CD4-positive, alpha-beta T cell treated with Interleukin-4 for 1 hour (primary cell): ENCODE measurements at regions not wholly inside any gene's neighbourhood (a gene's known extent, or its start where the extent isn't known, plus 50 kb on each side); places are given as distances from the start of the nearest gene placed in this dataset.

Source experiments
- DNase-seq, 2 donors: peaks; one replicate each; pipeline ENCODE4 v3.0.0-alpha.2; 2020 to 2022

DNA sequence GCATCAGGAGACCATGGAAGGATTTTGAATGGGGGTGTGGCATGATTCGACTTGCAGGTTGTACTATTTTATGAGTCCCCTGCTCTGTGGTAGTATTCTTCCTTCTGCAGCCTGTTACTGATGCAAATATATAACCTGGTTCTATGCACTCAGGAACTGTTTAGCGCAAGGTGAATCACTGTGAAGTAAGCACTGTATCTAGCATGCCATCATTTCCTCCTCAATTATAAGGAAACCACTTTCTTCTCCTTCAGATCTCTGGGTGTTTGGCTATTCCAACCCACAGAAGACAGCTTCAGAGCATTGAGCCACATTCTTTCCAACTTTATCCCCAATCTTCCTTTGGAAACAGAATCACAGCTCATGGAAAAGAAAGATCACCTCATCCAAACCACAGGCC lies 176.7 kb downstream of the DIPK2A start:
- no peak for DNase-seq

- DNase-seq: no peak
Measured at GRCh38 chr3:144151983-144152382, 180.4 kb downstream of the DIPK2A start.

- no peak for DNase-seq
Measured at GRCh38 chr3:144160627-144161026, 189.0 kb downstream of the DIPK2A start.

DNA sequence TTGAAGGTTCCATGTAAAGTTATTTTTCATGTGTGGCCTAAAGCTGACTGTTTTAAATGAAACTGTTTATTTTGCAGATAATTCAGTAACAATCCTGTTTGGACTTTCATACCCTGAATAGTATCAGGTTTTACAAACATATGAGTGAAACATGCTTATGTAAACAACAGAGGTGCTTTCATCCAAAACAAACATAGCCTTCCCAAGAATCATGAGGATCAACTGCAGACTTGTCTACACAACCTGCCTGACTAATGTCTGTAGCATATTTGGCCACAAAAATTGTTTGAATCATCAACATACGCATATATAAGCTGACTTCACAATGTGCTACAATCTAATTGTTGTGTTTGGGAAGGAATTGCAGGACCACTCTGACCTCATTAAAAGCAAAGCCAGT lies 190.4 kb downstream of the DIPK2A start:
- no peak for DNase-seq

GRCh38 chr3:144164352-144164751 lies 192.7 kb downstream of the DIPK2A start:
- no peak for DNase-seq

- DNase-seq: no peak
Measured at GRCh38 chr3:144165482-144165881, 193.9 kb downstream of the DIPK2A start.

- DNase-seq: no peak
Measured at GRCh38 chr3:144167634-144168033, 196.0 kb downstream of the DIPK2A start.

DNA sequence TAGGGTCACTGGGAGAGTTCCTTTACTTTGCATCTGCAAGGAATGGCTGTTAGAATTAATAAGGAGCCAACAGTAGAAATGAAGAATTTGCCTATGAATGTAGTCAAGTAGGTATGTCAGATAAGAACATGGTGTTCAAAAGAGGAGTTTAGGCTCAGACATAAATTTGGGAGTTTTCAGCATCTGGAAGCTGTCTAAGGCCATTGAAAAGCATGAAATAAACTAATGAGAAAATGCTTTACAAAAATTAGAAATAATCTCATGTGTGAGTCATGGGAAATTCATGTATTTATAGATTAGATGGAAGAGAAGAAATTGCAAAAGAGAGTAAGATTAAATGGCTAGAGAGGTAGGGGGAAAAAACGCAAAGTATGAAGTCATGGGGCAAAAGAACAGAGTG lies 201.9 kb downstream of the DIPK2A start:
- DNase-seq: no peak

DNA sequence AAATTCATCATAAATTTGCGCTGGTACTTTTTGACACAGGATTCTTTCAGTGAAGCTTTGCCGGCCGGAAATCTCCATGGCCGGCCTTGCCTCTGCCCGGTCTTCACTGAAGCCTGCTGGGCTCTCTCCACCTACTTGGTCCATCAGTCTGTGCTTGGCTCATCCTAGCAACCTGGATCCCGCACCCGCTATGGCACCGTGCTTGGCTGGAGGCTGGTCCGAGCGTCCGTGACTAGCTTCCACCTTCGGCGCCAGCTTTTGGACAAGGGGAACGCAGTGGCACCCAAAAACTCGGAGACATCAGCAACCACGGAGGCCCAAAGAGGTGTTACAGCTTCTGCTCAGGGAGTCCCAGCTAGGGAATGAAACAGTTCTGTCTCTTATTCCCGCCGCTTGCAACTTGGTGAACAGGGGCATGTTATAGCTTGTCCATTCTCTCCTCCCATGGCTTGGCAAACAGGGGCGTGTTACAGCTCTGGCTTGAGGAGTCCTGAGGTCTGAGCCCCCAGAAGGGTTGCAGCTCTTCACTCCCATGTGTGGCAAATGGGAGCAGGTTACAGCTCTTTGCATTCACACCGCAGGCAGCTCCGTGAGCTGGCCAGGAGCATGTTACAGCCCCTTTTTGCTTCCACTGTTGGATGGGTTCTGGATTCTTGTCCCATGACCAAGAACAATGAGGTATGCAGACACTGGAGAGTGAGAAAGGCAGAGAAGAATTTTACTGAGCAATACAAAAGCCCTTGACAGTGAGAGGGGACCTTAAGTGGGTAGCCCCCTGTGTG lies 204.2 kb downstream of the DIPK2A start:
- no peak for DNase-seq

- DNase-seq: no peak
Measured at GRCh38 chr3:144177649-144178048, 206.0 kb downstream of the DIPK2A start.

DNA sequence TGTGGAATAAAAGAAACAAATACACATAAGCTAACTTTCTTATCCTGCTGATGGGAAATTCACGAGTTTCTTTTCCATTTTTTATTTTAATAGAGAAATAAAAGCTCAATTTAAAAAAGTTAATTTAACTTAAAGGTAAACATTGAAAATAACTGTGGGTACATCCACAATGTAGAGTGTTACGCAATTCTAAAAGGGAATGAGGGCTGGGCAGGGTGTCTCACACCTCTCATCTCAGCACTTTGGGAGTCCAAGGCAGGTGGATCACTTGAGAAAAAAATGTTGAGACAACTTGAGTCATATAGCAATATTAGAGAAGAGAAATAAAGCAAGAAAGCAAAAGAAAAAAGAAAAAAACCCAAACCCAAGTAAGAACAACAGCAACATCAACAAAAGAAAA lies 207.0 kb downstream of the DIPK2A start:
- no peak for DNase-seq

DNA sequence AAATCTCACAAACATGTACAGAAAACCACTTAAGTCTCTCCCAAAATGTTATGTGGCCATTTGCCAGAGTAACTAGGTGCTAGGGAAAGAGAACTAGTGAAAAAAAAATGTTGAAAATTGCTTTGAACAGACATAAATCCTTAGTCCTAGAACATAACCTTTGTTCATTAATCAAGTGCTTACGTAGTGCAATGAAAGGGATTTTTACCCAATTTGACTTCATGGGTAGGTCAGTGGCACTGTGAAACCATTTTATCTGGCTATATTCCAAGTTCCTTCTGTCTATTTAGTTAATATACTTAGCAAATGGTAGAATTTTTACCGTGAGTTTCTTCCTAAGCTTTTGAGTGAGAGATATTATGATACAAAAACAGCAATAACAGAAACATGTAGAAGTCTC lies 209.4 kb downstream of the DIPK2A start:
- DNase-seq: no peak

DNA sequence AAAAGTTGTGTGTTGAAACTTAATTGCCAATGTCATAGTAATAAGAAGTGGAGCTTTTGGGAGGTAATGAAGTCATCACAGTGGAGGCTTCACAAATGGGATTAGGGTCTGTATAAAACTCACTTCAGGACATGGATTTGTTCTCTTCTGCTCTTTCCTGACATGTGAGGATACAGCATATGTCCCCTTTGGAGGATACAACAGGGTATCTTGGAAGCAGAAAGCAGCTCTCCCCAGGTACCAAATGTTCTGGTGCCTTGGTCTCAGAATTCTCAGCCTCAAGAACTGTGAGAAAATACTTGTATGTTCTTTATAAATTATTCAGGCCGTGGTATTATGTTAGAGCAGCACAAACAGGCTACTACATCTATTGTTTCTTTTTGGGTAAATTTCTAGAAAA lies 210.9 kb downstream of the DIPK2A start:
- DNase-seq: no peak

DNA sequence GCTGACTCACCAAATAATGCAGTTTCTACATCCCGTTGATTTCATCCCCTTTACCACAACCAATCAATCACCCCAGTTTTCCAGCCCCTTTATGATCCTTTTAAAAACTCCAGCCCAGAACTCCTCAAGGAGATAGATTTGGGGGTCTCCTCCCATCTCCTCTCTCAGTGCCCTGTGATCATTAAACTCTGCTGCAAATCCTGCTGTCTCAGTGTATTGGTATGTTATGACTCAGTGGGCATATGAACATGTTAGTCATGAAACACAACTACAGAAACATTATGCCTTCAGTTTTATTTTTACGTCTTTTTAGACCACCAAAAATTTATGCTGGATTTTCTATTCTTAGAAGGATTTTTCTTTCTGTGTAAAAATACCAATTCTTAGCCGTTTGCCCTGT lies 213.7 kb downstream of the DIPK2A start:
- no peak for DNase-seq

DNA sequence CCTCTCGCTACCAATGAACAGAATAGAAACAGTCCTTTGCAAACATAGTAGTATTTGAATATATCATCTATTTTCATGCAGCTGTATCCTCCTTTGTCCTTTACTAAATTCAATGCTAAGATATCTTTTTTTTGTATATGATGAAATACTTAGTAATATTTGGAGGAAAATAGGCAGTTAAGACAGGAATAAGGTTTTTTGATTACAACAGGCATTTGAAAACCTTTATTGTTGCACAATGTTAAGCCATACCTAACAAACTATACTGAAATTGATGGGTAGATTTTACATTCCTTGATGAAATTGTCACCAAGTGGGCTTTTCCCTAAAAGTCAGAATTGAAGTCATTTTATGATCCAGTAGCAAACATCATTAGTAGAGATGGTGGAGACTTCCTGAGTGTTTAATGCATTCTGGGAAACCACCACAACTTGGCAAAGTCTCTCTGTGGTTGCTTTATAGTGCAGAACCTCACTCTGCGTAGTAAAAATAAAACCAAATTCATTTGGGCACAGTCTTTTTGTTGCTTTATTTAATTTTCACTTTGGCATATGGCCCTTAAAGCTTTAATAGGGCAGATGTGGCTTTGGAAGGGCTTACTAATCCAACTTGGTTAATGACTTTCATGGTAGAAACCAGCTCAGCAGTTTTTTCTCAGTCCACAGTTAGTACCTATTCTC lies 216.0 kb downstream of the DIPK2A start:
- no peak for DNase-seq

- no peak for DNase-seq
Measured at GRCh38 chr3:144189044-144189443, 217.4 kb downstream of the DIPK2A start.

DNA sequence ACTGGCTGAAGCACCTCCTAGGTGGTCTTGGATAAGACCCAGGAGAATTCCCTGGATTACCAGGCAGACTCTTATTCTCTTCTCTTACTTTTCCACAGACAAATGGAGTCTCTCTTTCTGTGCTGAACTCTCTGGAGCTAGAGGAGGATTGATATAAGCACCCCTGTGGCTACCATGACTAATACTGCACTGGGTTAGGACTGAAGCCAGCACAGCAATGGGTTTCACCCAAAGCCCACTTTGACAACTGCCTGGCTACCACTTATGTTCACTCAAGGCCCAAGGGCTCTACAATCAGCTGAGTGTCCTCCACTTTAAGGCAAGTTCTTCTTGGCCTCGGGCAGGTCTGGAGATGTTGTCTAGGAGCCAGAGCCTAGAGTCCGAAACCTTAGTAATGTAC lies 225.5 kb downstream of the DIPK2A start:
- no peak for DNase-seq

DNA sequence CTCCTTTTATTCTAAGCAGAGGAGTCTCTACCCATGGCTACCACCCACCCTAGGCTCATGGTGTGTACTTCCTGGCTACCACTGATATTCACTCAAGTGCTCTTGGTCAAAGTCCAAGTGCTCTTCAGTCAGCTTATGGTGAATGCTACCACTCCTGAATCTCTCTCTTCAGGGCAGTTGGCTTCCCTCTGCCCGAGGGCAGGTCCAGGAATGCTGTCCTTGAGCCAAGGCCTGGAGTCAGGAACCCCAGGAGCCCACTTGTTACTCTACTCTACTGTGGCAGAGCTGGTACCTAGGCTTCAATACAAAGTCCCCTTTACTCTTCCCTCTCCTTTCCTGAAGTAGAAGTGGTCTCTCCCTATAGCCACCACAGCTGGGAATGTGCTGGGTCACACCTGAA lies 226.0 kb downstream of the DIPK2A start:
- no peak for DNase-seq

GRCh38 chr3:144200004-144200403 lies 228.4 kb downstream of the DIPK2A start:
- DNase-seq: no peak

GRCh38 chr3:144200466-144200865 lies 228.8 kb downstream of the DIPK2A start:
- DNase-seq: no peak

- DNase-seq: no peak
Measured at GRCh38 chr3:144221761-144222160, 250.1 kb downstream of the DIPK2A start.

DNA sequence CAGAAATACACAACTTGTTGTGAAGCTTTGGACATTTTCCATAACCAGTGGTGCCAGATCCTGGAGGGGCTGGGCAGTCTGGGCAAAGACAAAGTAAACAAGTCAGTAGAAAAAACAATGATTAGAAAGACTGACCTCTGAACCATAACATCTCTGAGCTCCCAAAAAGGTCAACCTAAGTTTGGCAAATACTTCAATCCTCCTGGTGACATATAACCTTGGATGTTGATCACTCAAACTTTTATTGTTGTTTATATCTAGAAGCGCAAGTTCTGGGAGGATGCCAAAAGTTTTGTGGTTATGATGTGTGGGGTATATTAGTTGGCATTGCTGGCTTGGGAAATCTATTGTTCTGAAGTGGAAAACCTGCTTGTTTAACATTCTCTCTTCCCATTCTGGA lies 257.7 kb downstream of the DIPK2A start:
- no peak for DNase-seq

DNA sequence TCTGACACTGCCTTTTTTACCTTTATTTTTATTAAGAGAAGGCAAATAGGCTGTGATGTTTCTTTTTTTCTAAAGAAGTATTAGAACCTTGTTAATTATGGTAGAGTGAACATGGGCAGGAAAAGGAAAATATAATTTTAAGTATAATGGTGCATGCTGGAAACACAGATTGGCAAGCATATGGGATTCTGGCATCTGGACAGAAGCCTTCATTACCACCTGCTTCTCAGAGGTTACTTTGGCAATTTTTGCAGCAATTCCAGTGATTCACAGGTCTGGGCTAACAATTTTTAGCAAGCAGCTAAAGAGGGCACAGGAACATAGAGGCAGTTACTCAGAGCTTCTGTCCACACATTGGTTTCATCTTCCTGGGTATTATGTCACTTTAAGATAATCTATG lies 258.3 kb downstream of the DIPK2A start:
- no peak for DNase-seq

- DNase-seq: no peak
Measured at GRCh38 chr3:144235489-144235888, 263.9 kb downstream of the DIPK2A start.

DNA sequence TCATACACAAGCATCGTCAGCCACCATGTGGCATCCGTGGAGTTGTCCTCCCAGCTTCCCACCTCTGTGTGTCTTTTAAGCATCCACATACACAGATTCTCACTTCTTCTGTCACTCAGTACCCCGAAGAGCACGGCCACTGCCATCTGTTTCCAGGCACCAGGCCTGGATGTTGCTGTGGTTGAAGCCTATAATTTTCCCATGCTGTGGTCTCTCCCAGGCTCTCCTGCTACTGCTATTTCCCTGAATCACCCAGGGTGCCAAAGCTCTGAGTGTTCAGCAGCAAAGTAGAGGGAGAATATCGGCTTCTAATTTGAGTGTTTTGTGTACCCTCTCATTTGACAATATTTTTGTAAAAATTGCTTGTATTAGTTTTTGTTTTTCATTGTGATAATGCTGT lies 265.7 kb downstream of the DIPK2A start:
- DNase-seq: no peak
